ENCODE measurements at regions not wholly inside any gene's neighbourhood (a gene's known extent, or its start where the extent isn't known, plus 50 kb on each side); places are given as distances from the start of the nearest gene placed in this dataset.

DNA sequence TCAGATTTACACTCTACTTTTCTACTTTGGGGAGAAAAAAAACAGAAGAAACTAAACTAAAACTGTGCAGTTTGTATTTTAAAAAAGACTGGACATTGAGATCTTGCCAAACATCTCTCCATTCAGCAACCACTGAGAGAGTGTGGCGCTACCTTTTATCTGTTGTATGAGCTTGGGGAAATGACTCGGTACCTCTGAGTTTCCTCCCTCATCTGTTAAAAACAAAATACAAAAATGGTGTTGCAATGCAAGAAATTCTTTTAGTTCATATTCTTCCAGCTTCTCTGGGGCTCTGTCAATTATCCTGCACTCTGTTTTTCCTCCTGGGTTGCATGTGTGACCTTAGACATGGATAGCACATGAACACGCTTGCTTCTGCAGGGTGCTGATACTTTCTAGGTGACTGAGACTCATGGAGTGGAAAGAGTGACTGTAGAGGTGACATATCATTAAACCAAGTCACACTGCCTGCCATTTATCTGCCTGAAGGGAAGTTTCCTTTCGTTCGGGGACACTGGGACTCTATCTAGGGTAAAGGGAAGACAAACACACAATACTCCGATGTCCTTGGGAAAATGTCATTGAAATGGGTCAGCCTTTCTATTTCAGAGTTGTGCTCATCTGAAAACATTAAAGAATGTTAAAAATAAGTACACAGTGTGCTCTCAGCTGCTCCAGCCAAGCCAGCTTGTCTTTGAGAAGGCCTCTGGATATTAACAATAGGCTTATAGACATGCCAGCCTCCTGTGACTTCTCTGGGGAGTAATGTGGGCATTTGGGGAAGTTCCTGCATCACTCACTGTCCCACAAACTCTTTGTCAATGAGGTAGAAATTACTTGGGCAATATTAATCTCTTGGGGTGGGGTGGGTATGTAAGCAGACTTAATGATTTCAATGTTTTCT lies 91.4 kb downstream of the TRIB2 start:
- TF ChIP-seq, protein P1, sequence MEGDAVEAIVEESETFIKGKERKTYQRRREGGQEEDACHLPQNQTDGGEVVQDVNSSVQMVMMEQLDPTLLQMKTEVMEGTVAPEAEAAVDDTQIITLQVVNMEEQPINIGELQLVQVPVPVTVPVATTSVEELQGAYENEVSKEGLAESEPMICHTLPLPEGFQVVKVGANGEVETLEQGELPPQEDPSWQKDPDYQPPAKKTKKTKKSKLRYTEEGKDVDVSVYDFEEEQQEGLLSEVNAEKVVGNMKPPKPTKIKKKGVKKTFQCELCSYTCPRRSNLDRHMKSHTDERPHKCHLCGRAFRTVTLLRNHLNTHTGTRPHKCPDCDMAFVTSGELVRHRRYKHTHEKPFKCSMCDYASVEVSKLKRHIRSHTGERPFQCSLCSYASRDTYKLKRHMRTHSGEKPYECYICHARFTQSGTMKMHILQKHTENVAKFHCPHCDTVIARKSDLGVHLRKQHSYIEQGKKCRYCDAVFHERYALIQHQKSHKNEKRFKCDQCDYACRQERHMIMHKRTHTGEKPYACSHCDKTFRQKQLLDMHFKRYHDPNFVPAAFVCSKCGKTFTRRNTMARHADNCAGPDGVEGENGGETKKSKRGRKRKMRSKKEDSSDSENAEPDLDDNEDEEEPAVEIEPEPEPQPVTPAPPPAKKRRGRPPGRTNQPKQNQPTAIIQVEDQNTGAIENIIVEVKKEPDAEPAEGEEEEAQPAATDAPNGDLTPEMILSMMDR (IDR thresholded peaks at IDR 0.05; ENCODE audit: borderline replicate concordance, extremely low read depth, low read length, poor library complexity, severe bottlenecking), result no peak
- no peak for TF ChIP-seq EZH2 (IDR thresholded peaks at IDR 0.05; ENCODE audit: borderline replicate concordance, low read depth, low read length, severe bottlenecking)
